HG02642 (cell line): ENCODE measurements at regions not wholly inside any gene's neighbourhood (a gene's known extent, or its start where the extent isn't known, plus 50 kb on each side); places are given as distances from the start of the nearest gene placed in this dataset.
"Not testable (repeated sequence)": the region's sequence is repeated elsewhere in the genome, so short reads cannot be mapped to it uniquely, and the experiment has no call there.

Experiments used
- ATAC-seq: cut with Tn5 transposase; IDR thresholded peaks from one replicate; pipeline ENCODE4 v1.9.1; 2021; ENCODE audit warnings: mild to moderate bottlenecking; ENCODE audit not compliant: unreplicated experiment, poor library complexity

DNA sequence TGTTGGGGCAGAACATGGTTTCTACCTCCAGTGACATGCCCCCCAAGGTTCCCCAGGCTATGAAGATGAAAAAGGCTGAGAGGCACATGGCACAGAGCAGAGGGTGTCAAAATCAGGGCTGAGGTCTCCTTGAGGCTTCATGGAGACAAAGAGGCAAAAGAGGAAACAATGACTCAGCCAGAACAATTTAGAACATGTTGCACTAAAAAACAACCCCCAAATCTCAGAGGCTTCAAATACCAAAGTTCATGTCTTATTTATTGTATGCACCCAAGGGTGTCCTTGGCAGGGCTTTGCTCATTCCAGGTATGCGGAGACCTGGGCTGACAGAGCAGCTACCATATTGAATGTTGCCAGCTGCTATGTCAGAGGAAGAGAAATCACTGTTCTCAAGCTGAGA lies 964.1 kb downstream of the GRID1 start:
- no peak for ATAC-seq

DNA sequence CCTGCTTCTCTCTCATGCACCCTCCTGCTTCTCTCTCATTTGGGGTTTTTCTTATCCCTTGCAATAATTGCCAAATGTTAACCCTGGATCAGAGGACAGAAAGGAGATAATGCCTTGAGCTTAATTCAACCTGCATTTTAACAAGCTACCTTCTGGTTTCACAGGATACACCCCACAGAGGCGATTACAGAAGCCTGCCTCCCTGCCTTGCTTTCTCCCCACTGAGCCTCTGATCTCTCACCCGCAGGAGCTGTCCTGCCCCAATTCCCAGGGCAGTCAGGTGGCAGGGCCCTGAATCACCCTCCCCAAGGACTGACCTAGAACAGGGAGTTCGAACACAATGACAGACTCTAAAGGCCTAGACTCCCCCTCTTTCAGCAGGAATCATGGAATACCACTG lies 959.5 kb downstream of the GRID1 start:
- ATAC-seq: no peak

DNA sequence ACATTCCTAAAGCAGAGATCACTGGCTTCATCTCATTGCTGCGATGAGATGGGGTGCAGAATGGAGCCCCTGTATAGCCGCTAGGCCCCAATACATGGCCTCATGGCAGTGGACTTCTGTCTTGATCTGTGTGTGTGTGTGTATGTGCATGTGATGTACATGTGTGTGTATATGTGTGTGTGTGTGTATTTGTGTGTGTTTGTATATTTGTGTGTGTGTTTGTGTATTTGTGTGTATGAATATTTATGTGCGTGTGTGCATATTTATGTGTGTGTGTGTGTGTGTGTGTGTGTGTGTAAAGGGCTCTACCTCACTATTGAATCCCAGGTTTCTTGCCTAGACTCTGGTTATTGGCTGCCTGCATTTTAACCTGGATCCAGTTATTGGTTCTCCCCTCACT lies 958.2 kb downstream of the GRID1 start:
- ATAC-seq: no peak

DNA sequence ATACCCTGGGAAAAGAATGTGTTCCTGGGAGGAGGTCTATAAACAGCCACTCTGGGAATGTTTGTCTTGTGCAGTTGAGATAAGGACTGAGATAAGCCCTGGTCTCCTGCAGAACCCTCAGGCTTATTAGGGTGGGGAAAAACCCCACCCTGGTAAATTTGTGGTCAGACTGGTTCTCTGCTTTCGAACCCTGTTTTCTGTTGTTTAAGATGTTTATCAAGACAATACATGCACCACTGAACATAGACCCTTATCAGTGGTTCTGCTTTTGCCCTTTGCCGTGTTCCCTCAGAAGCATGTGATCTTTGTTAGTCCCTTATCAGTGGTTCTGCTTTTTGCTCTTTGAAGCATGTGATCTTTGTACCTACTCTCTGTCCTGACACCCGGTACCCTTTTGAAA lies 956.0 kb downstream of the GRID1 start:
- ATAC-seq: not testable (repeated sequence)

DNA sequence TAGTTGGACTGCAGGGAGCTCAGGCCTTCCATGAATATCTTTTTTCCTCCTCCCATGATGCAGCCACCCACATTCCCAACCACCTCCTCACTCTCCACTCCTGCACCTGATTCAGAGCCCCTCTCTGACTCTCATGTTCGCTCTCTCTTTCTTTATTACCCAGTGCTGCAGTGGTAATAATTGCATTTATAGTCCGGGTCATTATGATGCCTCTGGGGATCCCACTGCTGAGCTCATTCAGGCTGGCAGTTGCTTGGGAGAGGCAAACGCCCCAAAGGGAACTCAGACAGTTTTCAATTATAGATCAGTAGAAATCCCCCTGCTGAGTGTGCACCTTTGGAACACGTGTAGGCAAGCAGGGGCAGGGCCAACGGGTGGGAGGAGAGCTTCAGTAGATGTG lies 953.0 kb downstream of the GRID1 start:
- ATAC-seq: no peak

DNA sequence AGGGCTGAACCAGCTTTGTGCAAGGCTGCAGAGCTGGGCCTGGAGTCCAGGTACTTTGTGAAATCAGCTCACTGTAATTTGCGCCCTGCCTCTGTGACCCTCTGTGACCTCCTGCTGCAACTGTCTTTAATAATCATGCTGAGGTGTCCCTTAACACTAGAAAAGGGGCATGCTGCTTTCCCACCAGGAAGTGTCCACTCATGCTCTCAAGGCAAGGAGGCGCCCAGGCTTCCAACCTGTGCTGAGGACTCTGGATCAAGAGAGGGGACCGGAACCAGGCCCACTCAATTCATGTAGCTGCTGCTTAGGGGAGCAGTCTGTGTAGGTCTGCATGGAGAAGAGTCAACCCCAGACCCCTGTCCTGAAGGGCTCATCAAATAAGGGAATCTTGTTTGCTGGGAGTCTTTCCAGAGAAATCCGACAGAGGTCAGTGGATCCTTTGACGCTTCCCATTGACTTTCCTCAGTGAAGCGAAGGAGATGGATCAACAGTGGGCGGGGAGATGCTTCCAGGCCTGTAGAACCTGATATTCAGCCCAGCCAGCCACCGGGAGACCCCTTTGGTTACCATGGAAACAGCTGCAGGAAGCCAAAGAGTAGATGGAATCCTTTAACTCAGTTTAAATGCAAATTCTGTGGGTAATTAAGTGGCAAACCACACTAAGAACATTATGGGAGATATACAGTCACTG lies 945.9 kb downstream of the GRID1 start:
- ATAC-seq: no peak

DNA sequence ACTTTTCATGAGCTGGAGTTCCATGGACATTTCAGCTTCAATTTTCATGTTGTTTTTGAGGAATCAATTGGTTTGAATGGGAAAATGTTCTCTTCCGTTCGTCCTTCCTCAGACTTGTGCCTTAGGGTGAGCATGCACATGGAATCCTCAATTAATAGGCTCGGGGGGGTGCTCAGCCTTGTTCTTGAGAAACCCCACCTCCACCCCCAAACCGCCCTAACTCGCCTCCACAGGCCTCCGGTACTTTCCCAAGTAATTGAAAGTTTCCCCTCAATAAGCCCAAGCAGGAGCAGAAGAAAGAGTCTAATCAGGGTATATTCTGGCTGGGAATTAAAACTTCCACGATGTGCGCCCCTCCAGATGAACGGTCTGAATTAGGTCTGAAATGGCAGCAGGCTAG lies 945.2 kb downstream of the GRID1 start:
- no peak for ATAC-seq

DNA sequence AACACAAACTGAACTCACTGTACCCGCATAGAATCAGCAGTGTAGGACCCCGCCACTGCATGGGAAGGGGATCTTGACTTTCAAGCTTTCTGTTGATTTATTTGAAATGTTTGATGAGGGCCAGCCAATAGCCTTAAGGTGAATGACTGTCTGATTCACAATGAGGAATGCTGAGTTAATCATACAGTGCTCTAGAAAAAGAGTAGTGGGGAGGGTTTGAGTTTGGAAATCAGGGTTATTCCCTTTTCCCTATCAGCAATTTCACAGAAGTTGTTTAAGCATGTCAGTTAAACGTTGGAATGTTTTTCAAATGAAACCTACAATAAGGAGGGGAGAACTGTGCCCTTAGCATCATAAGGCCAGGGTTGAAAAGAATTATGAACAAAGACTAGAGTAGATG lies 937.5 kb downstream of the GRID1 start:
- ATAC-seq: no peak

DNA sequence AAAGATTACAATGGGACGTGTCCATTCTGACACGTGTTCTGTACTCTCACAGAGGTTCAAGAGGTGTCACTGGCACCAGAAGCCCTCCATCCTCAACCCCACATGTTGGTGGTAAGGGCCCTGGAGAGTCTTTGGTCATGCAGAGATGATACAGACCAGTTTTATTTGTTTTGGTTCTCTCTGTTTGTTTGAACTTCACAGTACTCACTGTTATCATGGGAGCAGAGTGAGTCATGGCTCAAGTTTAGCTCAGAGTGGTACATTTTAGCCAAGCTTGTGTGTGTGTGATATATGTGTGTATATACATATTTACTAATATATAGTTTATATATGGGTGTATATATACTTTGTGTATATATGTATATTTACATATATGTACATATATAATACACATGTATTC lies 935.6 kb downstream of the GRID1 start:
- ATAC-seq: no peak

DNA sequence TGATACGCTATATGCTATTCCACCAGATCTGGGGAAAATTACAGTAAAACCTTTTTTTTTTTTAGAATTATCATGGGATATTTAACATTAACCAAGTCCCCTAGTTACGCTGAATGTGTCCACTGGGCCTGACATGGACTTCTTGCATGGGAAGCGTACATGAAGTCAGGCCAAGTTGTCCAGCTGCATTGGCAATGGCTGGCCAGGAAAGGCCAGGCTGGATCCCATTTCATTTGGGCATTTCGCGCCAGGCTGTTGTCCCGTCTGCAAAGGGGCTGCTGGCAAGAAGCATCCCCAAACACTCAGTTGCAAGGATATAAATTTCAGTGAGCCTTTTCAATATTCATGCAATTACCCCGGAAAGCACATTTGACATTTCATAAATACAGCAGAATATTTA lies 933.3 kb downstream of the GRID1 start:
- ATAC-seq: no peak

DNA sequence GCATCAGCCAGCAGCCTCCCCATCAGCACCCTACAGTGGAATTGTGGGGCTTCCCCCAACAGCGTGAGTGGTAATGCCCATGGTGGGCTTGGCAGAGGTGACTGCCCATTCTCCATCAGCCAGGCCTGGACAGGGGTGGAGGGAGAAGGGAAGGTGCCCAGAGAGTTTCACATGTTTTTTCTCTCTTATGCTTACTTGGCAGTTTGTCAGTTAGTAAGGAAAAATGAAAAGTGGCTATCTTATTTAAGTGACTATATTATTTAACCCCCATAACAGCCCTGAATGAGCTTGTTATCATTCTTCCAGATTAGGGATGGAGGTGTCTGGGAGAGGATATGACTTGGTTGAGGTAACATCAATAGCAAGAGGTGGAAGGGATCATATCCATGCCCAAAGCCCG lies 921.7 kb downstream of the GRID1 start:
- no peak for ATAC-seq

DNA sequence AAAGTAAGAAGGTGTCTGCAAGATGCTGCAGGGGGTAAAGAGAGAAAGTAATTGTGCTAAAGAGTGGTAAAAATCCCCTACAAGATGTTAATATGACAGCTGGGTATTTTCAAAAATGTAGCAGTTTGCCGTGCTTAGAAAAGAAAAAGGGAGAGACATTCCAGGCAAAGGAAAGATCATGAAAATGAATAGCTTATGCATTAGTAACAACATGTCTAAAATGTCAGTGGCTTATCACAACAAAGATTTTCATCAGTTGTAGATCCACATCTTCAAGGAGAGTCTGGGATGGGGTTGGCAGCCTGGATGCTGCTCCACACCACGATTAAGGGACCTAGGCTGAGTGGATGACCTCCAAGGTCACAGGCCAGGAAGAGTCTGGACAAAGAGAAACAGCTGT lies 920.9 kb downstream of the GRID1 start:
- no peak for ATAC-seq

DNA sequence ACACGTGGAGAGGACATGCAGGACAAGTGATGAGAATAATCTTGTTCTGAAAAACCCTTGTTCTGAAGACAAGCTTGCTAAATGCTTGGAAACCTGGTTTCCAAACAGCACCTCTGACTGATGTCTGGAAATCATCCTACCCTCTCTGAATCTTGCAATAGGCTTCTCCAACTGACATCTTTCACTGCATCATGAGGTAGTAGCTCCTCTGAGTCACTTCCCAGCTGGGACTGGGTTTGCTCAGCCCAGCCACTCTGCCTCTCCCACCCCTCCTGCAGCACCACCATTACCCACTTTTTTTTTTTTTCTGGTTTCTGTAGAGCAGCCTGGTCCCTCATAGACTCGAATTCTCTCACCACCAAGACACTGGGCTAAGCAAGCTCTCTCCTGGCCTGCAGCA lies 919.8 kb downstream of the GRID1 start:
- no peak for ATAC-seq

DNA sequence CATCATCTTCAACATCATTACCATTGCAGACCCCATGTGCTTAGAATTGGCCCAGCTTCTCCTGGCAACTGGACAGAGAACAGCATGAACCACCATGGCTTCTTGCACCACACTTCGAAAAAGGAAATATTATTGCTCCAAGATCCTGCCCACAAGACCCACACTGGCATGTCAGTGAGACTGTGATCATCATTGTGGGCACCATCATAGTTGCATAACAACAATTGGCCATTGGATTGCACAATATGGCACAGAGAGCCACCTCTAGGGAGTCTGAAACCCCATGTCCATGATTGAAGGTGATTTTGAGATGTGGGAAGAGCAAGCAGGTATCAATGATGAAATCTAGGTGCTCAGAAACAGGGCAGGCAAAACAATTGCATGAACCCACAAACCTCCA lies 918.9 kb downstream of the GRID1 start:
- ATAC-seq: no peak

DNA sequence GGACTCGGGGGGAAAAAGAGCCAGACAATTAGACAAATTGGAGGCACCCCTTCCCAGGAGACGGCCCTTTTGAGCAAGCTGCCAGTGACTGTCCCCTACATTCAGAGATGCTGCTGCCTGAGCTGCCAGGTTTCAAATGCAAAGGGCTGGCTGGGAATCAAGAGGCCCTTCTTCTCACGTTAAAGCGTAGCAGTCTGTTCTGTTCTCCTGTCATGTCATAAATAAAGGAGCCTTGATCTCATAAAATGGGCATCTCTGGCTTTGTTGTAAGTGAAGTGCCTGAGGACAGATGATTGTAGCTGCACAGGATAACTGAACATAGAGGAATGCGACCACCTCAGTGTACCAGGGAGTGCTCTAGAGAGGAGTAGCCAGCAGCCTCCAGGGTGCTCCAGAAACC lies 917.9 kb downstream of the GRID1 start:
- no peak for ATAC-seq

DNA sequence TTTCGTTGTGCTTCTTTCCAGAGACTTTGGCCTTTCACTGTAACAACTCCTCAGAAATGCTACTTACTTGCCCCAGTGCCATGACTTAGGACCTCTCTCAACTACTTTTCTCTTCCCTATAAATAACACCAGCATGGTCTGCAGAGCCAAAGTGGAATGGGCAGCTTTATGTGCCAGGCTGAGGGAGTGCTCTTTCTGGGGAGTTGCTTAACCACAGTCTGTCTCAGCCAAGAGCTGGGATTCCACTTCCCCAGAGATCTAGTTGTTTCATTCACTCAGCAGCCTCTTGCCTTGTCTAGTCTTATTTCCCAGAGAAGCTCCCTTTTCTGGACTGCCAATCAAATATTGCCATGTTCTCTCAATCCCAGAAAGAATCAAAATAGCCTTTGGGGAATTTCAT lies 912.2 kb downstream of the GRID1 start:
- ATAC-seq: no peak

DNA sequence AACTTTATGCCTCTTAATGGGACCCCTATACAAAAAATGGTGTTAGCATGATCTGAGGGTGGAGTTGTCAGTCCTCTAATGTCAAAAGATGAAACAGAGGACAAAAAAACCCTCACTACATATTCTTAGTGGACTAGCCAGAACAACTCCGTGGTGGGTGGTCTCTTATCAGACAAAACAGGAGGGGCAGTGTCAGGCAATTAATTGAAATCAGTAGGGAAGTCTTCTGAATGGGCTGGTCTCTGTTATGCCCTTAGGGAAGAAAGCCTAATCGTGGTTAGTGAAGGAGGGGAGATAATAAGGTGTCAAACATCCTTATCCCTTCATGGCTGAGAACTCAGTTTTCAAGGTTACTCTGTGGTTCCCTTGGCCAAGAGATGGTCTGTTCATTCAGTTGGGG lies 909.4 kb downstream of the GRID1 start:
- no peak for ATAC-seq

DNA sequence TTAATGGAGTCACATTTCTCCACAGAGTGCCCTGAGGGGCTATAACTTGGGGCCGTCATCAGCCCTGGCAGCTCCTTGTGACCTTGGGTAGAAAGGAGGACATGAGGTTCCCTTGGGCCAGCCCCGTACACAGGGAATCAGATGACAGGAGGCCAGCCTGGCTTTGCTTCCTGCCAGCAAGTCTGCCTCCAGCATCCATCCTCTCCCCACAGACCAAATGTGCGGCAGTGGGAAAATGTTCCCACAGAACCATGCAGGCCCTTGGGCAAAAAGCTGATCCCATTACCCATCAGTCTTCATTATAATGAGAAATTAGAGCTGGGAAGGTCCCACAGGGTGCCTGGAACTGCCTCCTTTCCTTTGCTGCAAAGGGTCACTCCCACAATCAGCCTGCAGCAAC lies 908.3 kb downstream of the GRID1 start:
- no peak for ATAC-seq

DNA sequence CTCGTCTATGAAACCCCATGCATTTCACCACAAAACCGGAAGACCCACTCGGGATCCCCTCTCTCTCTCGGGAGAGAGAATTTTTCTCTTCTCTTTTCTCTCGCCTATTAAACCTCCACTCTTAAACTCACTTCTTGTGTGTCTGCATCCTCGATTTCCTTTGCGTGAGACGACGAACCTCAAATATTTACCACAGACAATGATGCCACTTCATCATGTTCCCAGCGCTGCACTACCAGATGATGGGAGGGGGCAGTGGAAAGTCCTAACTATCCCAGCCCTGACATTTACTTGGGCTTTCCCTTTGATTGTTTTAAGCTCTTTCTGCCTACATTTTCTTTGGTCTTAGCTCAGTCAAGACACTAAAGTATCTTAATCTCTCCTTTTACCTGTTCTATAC lies 906.7 kb downstream of the GRID1 start:
- no peak for ATAC-seq

DNA sequence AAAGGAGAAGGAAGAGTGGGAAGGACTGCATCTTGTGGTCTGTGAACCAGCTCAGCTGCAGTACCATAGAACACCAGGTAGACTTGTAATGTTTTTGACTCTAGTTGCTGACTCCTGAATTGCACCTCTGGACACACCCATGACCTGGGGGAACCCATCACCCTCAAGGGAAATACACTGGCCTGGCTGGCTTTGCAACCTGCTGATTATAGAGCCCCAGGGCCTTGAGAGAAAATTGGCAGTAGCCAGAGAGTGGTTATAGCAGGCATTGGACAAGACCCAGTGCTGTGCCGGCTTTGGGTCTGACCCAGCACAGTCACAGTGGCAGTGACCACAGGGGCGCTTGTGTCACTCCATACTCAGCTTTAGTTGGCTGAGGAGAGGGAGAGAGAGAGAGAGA lies 902.3 kb downstream of the GRID1 start:
- ATAC-seq: no peak

DNA sequence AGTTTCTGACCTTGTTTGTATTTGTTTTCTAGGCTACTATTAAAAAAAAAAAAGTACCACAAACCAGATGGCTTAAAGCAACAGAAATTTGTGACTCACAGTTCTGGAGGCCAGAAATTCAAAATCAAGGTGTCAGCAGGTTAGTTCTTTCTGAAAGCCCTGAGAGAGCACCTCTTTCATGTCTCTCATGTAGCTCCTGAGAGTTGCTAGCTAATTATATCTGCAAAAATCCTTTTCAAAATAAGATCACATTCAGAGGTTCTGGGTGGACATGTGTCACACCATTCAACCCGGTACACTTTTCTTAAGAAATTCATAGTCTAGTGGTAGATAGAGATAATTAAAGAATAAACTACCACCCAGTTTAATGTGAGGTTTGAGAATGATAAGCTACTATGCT lies 888.6 kb downstream of the GRID1 start:
- no peak for ATAC-seq

DNA sequence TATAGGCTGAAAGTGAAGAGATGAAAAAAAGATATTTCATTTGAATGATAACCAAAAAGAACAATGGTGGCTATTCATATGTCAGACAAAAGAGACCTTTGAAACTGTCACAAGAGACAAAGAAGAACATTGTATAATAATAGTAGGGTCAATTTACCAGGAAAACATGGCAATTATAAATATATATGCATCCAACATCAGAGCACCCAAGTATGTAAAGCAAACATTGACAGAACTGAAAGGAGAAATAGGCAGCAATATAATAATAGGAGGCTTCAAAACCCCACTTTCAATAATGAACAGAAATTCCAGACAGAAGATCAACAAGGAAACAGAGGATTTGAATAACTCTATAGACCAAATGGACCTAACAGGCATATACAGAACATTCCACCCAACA lies 876.2 kb downstream of the GRID1 start:
- ATAC-seq: no peak

DNA sequence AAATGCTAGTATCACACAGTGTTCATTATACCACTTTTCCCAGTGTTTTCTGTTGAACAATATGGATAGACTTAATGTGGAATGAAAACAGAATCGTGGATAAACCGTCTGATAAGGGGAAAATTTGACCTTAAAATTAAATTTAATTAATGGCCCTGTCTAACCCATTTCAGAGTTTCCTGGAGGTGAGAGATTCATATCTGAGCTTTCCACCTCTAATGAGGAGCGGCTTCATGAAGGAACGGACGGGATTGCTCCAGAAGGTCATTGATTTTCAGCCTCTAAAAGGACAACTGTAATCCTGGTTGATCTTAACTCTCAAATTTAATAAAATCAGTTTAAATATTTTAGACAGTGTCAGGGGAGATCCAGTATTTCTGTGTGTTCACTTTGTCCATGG lies 874.9 kb downstream of the GRID1 start:
- ATAC-seq: no peak
